ENCODE measurements at regions not wholly inside any gene's neighbourhood (a gene's known extent, or its start where the extent isn't known, plus 50 kb on each side); places are given as distances from the start of the nearest gene placed in this dataset.

- no peak for DNase-seq (ENCODE audit: low read depth)
Observed at GRCh38 chr1:112040891-112041740, 51.6 kb upstream of the KCND3 start.

GRCh38 chr1:112043901-112044300 lies 54.4 kb upstream of the KCND3 start:
- no peak for DNase-seq (ENCODE audit: low read depth)

- no peak for DNase-seq (ENCODE audit: low read depth)
Observed at GRCh38 chr1:112044745-112045144, 55.3 kb upstream of the KCND3 start.

GRCh38 chr1:112046630-112047029 lies 57.2 kb upstream of the KCND3 start:
- no peak for DNase-seq (ENCODE audit: low read depth)

GRCh38 chr1:112048421-112048820 lies 59.0 kb upstream of the KCND3 start:
- no peak for DNase-seq (ENCODE audit: low read depth)

GRCh38 chr1:112054510-112054909 lies 65.0 kb upstream of the KCND3 start:
- DNase-seq (ENCODE audit: low read depth): no peak

- no peak for DNase-seq (ENCODE audit: low read depth)
Observed at GRCh38 chr1:112056354-112056753, 66.9 kb upstream of the KCND3 start.

GRCh38 chr1:112057736-112058135 lies 68.3 kb upstream of the KCND3 start:
- no peak for DNase-seq (ENCODE audit: low read depth)

- DNase-seq (ENCODE audit: low read depth): no peak
Observed at GRCh38 chr1:112058815-112059450, 69.5 kb upstream of the KCND3 start.

GRCh38 chr1:112059679-112060078 lies 70.2 kb upstream of the KCND3 start:
- no peak for DNase-seq (ENCODE audit: low read depth)

GRCh38 chr1:112060261-112060660 lies 70.8 kb upstream of the KCND3 start:
- DNase-seq (ENCODE audit: low read depth): no peak

- no peak for DNase-seq (ENCODE audit: low read depth)
Observed at GRCh38 chr1:112061056-112061455, 71.6 kb upstream of the KCND3 start.

GRCh38 chr1:112061901-112062320 lies 72.4 kb upstream of the KCND3 start:
- DNase-seq (ENCODE audit: low read depth): no peak

- DNase-seq (ENCODE audit: low read depth): no peak
Observed at GRCh38 chr1:112063781-112064728, 74.6 kb upstream of the KCND3 start.

- DNase-seq (ENCODE audit: low read depth): no peak
Observed at GRCh38 chr1:112067989-112068388, 78.5 kb upstream of the KCND3 start.

- no peak for DNase-seq (ENCODE audit: low read depth)
Observed at GRCh38 chr1:112070677-112071076, 81.2 kb upstream of the KCND3 start.

GRCh38 chr1:112074711-112075110 lies 85.2 kb upstream of the KCND3 start:
- no peak for DNase-seq (ENCODE audit: low read depth)

- DNase-seq (ENCODE audit: low read depth): no peak
Observed at GRCh38 chr1:112075566-112075965, 86.1 kb upstream of the KCND3 start.

GRCh38 chr1:112079446-112079845 lies 90.0 kb upstream of the KCND3 start:
- DNase-seq (ENCODE audit: low read depth): no peak

GRCh38 chr1:112083487-112083886 lies 94.0 kb upstream of the KCND3 start:
- peak; percentile 12 for DNase-seq (ENCODE audit: low read depth)

- DNase-seq (ENCODE audit: low read depth): no peak
Observed at GRCh38 chr1:112092656-112093371, 103.3 kb upstream of the KCND3 start.

- no peak for DNase-seq (ENCODE audit: low read depth)
Observed at GRCh38 chr1:112093372-112093694, 103.9 kb upstream of the KCND3 start.
